ENCODE measurements at regions not wholly inside any gene's neighbourhood (a gene's known extent, or its start where the extent isn't known, plus 50 kb on each side); places are given as distances from the start of the nearest gene placed in this dataset.

GRCh38 chr6:121723623-121724022, 288.2 kb downstream of the GJA1 start:
- H3K27me3 ChIP-seq, result no peaks in the 10 kb centered on the region
- H3K4me1 ChIP-seq, result no peaks in the 10 kb centered on the region
- H3K4me3 ChIP-seq, result no peak overlapping the region
- no peak for TF ChIP-seq POLR2A (IDR thresholded peaks at IDR 0.05)
- TF ChIP-seq EP300 (IDR thresholded peaks at IDR 0.05), result no peak
- TF ChIP-seq CTCF (IDR thresholded peaks at IDR 0.05), result no peak
- H3K27ac ChIP-seq, result no peak overlapping the region
- DNase-seq (ENCODE audit: low spot score in 2 of 2), result no peak
- 75 to 85% methylated on average over 2 of the region's 2 CpGs for WGBS, 2 donors
- no peaks in the 10 kb centered on the region for H3K36me3 ChIP-seq
- peaks cover 0 to 7% (median 0%) of the 10 kb centered on the region in 4 donors for H3K9me3 ChIP-seq

- DNase-seq (ENCODE audit: low spot score in 2 of 2), result no peak
- 73 to 78% methylated on average over 2 of the region's 2 CpGs for WGBS, 2 donors
- H3K4me3 ChIP-seq, result no peak overlapping the region
- H3K27ac ChIP-seq, result no peak overlapping the region
- no peaks in the 10 kb centered on the region for H3K36me3 ChIP-seq
- H3K27me3 ChIP-seq, result no peaks in the 10 kb centered on the region
- no peaks in the 10 kb centered on the region for H3K4me1 ChIP-seq
- no peak for TF ChIP-seq EP300 (IDR thresholded peaks at IDR 0.05)
- no peak for TF ChIP-seq POLR2A (IDR thresholded peaks at IDR 0.05)
- no peak for TF ChIP-seq CTCF (IDR thresholded peaks at IDR 0.05)
- H3K9me3 ChIP-seq, result peaks cover 0 to 7% (median 0%) of the 10 kb centered on the region in 4 donors
Measured at GRCh38 chr6:121724576-121724975, 289.1 kb downstream of the GJA1 start.

GRCh38 chr6:121726596-121726995, 291.1 kb downstream of the GJA1 start:
- 27 to 47% methylated on average over 1 of the region's 1 CpG for WGBS, 2 donors
- H3K9me3 ChIP-seq, result no peaks in the 10 kb centered on the region
- H3K27ac ChIP-seq, result no peak overlapping the region
- TF ChIP-seq EP300 (IDR thresholded peaks at IDR 0.05) (no peak), CTCF (IDR thresholded peaks at IDR 0.05) (no peak), POLR2A (IDR thresholded peaks at IDR 0.05) (no peak)
- H3K4me1 ChIP-seq, result no peaks in the 10 kb centered on the region
- no peak overlapping the region for H3K4me3 ChIP-seq
- H3K36me3 ChIP-seq, result no peaks in the 10 kb centered on the region
- H3K27me3 ChIP-seq, result no peaks in the 10 kb centered on the region
- no peak for DNase-seq (ENCODE audit: low spot score in 2 of 2)

GRCh38 chr6:121730616-121731015, 295.2 kb downstream of the GJA1 start:
- Histone ChIP-seq H3K27me3 (no peaks in the 10 kb centered on the region), H3K4me3 (no peak overlapping the region), H3K9me3 (no peaks in the 10 kb centered on the region), H3K4me1 (peaks cover 0 to 4% (median 2%) of the 10 kb centered on the region in 4 donors), H3K36me3 (no peaks in the 10 kb centered on the region), H3K27ac (no peak overlapping the region)
- no peak for DNase-seq (ENCODE audit: low spot score in 2 of 2)
- no peak for TF ChIP-seq EP300 (IDR thresholded peaks at IDR 0.05)
- no peak for TF ChIP-seq CTCF (IDR thresholded peaks at IDR 0.05)
- TF ChIP-seq POLR2A (IDR thresholded peaks at IDR 0.05), result no peak
- 97 to 98% methylated on average over 5 of the region's 5 CpGs for WGBS, 2 donors

GRCh38 chr6:121731381-121731780, 295.9 kb downstream of the GJA1 start:
- no peaks in the 10 kb centered on the region for H3K9me3 ChIP-seq
- no peak for TF ChIP-seq EP300 (IDR thresholded peaks at IDR 0.05)
- TF ChIP-seq CTCF (IDR thresholded peaks at IDR 0.05), result no peak
- TF ChIP-seq POLR2A (IDR thresholded peaks at IDR 0.05), result no peak
- 76 to 100% methylated on average over 1 of the region's 1 CpG for WGBS, 2 donors
- H3K4me3 ChIP-seq, result no peak overlapping the region
- H3K36me3 ChIP-seq, result no peaks in the 10 kb centered on the region
- no peaks in the 10 kb centered on the region for H3K27me3 ChIP-seq
- DNase-seq (ENCODE audit: low spot score in 2 of 2), result no peak
- no peak overlapping the region for H3K27ac ChIP-seq
- H3K4me1 ChIP-seq, result peaks cover 0 to 4% (median 2%) of the 10 kb centered on the region in 4 donors

Measured in tibial nerve (tissue), 4 donors.